ENCODE measurements at regions not wholly inside any gene's neighbourhood (a gene's known extent, or its start where the extent isn't known, plus 50 kb on each side); places are given as distances from the start of the nearest gene placed in this dataset.

DNA sequence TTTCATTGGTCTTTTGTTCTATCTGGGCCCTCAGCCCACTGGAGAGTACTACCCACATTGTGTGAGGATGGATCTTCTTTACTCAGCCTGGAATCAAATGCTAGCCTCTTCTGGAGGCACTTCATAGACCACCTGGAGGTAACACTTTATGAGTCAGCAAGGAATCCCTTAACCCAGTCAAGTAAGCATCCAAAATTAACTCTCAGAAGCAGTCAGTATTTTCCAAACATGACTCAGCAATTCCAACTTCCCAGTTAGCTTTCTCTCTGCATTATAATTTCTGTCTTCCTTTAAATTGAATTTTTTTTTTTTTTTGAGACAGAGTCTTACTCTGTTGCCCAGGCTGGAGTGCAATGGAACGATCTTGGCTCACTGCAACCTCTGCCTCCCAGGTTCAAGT is 142.7 kb downstream of the ACKR3 start:
- TF ChIP-seq, protein P1, sequence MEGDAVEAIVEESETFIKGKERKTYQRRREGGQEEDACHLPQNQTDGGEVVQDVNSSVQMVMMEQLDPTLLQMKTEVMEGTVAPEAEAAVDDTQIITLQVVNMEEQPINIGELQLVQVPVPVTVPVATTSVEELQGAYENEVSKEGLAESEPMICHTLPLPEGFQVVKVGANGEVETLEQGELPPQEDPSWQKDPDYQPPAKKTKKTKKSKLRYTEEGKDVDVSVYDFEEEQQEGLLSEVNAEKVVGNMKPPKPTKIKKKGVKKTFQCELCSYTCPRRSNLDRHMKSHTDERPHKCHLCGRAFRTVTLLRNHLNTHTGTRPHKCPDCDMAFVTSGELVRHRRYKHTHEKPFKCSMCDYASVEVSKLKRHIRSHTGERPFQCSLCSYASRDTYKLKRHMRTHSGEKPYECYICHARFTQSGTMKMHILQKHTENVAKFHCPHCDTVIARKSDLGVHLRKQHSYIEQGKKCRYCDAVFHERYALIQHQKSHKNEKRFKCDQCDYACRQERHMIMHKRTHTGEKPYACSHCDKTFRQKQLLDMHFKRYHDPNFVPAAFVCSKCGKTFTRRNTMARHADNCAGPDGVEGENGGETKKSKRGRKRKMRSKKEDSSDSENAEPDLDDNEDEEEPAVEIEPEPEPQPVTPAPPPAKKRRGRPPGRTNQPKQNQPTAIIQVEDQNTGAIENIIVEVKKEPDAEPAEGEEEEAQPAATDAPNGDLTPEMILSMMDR (IDR thresholded peaks at IDR 0.05; ENCODE audit: low read depth, low read length) = no peak

DNA sequence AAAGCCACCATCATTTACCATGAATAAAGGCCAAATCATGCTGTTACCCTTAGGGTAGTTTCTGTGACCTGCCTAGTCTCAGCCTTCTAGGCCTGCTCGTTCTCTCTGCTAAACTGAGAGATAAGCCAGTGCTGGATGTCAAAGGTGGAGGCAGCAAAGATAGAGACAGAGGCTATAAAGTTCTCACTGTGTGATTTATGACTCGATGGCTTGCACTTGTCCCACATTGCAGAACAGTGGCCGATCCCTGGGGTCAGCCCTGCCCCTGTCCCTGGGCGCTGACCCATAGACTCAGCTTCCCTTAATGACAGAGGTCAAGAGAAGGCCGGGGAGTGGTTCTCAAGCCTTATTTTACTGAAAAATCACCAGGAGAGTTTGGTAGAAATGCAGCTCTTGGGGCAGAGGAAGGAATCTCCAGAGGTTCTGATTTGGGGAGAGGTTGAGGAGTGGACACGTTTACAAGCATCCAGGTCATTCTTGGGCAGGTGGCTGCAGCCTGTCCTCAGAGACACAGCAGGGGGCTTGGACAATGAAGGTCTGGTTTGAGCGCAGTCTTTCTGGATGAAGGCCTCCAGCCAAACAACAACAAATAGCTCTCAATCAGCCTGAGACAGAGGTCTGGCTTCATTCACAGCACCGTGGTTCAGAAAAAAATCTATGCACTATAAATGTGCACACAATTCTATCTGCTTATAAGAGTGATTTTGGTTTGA is 143.5 kb downstream of the ACKR3 start:
- H3K4me3 ChIP-seq (ENCODE audit: low read depth, low read length) = no peak overlapping the region
- TF ChIP-seq, protein P1 (IDR thresholded peaks at IDR 0.05; ENCODE audit: low read depth, low read length) = no peak

More for the DNA sequence above, 142.7 kb downstream of the ACKR3 start:
- no peak overlapping the region for H3K4me3 ChIP-seq (ENCODE audit: low read depth, low read length)

DNA sequence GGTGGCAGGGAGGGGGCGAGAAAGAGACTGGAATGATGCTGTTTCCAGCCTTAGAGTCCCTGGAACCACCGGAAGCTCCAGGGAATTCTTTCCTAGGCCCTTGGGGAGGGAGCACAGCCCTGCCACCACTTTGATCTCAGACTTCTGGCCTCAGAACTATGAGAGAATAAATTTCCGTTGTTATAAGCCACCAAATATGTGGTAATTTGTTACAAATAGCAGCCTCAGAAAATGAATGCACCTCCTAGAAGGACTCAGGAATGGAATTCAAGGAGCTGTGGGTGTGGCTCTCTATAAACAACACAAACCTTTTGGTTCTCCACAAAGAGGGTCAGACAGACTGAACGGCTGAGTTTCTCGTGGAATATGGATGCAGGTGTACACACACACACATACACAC is 144.5 kb downstream of the ACKR3 start:
- TF ChIP-seq, protein P1 (IDR thresholded peaks at IDR 0.05; ENCODE audit: low read depth, low read length) = no peak
- H3K4me3 ChIP-seq (ENCODE audit: low read depth, low read length) = no peak overlapping the region

DNA sequence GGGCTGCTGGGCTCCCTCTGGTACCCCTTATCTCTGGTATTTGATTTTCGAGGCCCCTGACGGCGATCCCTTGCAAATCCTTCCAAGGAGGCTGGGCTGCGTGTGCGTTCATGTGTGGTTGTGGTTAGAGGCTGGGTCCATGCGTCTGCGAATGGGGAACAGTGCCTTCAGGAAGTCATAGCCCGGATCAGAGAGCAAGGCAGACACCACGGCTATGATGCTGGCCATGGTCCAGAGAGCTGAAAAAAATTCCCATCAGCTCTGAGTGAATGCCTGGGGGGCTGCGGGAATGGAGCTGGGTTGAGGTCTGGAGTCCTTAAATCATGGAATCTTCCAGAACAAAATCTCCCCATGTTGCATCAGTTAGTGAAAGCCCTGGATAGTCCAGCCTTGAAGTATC is 145.5 kb downstream of the ACKR3 start:
- TF ChIP-seq, protein P1 (IDR thresholded peaks at IDR 0.05; ENCODE audit: low read depth, low read length) = no peak
- no peak overlapping the region for H3K4me3 ChIP-seq (ENCODE audit: low read depth, low read length)

DNA sequence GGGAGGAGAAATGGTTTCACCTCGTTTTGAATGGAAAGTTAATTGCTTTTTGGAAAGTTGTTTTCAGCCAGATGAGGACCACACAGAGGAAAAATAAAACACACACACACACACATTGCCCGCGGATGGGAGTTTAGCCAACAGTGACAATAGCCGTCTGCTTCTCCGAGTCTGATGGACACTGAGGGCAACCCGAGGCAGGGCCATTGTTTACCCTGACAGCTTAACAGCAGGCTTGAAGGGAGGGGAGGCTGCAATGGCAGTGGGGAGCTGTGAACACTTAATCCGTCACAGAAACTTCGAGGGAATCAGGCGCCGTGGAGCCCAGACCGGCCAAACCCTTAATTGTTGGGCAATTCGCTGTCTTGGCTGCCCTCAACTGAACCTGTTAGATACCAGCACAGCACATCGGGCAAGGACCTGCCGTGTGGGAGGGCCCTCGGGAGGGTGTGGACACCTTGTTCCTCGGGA is 145.9 kb downstream of the ACKR3 start:
- no peak overlapping the region for H3K4me3 ChIP-seq (ENCODE audit: low read depth, low read length)
- TF ChIP-seq, protein P1 (IDR thresholded peaks at IDR 0.05; ENCODE audit: low read depth, low read length) = no peak

DNA sequence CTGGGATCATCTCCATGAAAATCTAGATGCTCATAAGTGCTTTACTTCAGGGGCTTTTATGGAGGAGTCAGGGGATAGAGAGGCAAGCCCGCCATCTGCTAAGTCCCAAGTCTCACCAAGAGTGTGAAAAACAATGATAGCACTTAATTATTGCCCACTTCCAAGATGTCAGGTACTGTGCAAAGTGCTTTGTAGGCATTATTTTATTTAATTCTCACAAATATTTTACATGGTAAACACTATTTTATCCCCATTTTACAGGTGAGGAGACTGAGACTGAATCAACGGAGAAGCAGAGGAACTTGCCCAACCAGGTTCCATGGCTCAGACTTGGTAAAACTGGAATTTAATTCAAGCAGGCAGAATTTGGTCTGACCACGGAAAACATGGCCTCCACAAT is 147.5 kb downstream of the ACKR3 start:
- H3K4me3 ChIP-seq (ENCODE audit: low read depth, low read length) = no peak overlapping the region
- TF ChIP-seq, protein P1 (IDR thresholded peaks at IDR 0.05; ENCODE audit: low read depth, low read length) = no peak

DNA sequence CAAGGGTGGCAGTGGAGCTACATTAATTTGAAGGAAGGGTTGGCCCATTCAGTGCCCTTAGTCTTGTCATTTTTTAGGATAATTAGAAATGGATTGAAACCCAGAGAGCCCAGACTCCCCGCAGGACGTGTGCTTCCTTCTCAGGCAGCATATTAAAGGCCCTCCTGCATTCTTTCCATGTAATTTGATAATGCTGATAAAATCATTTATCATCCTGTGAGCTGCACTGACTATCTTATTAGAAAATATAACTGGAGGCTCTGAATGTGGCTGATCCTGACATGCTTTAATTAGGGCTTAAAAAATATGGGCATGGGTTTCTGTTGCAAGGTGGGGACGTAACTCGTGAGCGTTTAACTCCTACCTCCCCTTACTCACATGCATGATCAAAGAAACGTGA is 148.1 kb downstream of the ACKR3 start:
- TF ChIP-seq, protein P1 (IDR thresholded peaks at IDR 0.05; ENCODE audit: low read depth, low read length) = no peak
- H3K4me3 ChIP-seq (ENCODE audit: low read depth, low read length) = no peak overlapping the region

Data from WI38 (cell line).